ENCODE measurements at regions not wholly inside any gene's neighbourhood (a gene's known extent, or its start where the extent isn't known, plus 50 kb on each side); places are given as distances from the start of the nearest gene placed in this dataset.

GRCh38 chr21:17406202-17406601 is 106.6 kb upstream of the CXADR start:
- H3K27me3 Mint-ChIP-seq (ENCODE audit: insufficient read depth, low read depth, poor library complexity): no peaks in the 10 kb centered on the region
- no peak overlapping the region for H3K4me3 ChIP-seq
- 0 out of 2 replicates have a peak, but pooled peaks cover 2% of the 10 kb centered on the region for H3K4me1 ChIP-seq (ENCODE audit: insufficient read depth)
- H3F3A ChIP-seq (replicated peaks; ENCODE audit: low read depth): no peaks in the 10 kb centered on the region
- no peak overlapping the region for H3K27ac Mint-ChIP-seq
- peaks cover 9% of the 10 kb centered on the region; the same call in 2 of the 3 replicates for H3K9me3 Mint-ChIP-seq
- no peaks in the 10 kb centered on the region for H3K79me2 ChIP-seq (replicated peaks; ENCODE audit: insufficient read depth)
- H3K36me3 Mint-ChIP-seq (ENCODE audit: low read depth): no peaks in the 10 kb centered on the region; the same call in 2 of the 3 replicates
- no peak overlapping the region for H3K4me2 ChIP-seq
- ATAC-seq: no peak
- no peaks in the 10 kb centered on the region for H4K20me1 ChIP-seq (replicated peaks; ENCODE audit: insufficient read depth)
- H3K27me3 ChIP-seq (ENCODE audit: insufficient read depth): no peaks in the 10 kb centered on the region
- TF ChIP-seq POLR2AphosphoS5 (IDR thresholded peaks at IDR 0.05; ENCODE audit: low read depth): no peak
- no peak for TF ChIP-seq STAT1 (IDR thresholded peaks at IDR 0.05; ENCODE audit: unreplicated experiment)
- TF ChIP-seq ETS1 (IDR thresholded peaks at IDR 0.05): no peak
- TF ChIP-seq EZH2 (IDR thresholded peaks at IDR 0.05; ENCODE audit: low read depth, unreplicated experiment): no peak
- no peak for TF ChIP-seq JUNB (IDR thresholded peaks at IDR 0.05; ENCODE audit: unreplicated experiment)
- no peak for TF ChIP-seq EZH2phosphoT487 (IDR thresholded peaks at IDR 0.05; ENCODE audit: unreplicated experiment)
- TF ChIP-seq, protein P1, sequence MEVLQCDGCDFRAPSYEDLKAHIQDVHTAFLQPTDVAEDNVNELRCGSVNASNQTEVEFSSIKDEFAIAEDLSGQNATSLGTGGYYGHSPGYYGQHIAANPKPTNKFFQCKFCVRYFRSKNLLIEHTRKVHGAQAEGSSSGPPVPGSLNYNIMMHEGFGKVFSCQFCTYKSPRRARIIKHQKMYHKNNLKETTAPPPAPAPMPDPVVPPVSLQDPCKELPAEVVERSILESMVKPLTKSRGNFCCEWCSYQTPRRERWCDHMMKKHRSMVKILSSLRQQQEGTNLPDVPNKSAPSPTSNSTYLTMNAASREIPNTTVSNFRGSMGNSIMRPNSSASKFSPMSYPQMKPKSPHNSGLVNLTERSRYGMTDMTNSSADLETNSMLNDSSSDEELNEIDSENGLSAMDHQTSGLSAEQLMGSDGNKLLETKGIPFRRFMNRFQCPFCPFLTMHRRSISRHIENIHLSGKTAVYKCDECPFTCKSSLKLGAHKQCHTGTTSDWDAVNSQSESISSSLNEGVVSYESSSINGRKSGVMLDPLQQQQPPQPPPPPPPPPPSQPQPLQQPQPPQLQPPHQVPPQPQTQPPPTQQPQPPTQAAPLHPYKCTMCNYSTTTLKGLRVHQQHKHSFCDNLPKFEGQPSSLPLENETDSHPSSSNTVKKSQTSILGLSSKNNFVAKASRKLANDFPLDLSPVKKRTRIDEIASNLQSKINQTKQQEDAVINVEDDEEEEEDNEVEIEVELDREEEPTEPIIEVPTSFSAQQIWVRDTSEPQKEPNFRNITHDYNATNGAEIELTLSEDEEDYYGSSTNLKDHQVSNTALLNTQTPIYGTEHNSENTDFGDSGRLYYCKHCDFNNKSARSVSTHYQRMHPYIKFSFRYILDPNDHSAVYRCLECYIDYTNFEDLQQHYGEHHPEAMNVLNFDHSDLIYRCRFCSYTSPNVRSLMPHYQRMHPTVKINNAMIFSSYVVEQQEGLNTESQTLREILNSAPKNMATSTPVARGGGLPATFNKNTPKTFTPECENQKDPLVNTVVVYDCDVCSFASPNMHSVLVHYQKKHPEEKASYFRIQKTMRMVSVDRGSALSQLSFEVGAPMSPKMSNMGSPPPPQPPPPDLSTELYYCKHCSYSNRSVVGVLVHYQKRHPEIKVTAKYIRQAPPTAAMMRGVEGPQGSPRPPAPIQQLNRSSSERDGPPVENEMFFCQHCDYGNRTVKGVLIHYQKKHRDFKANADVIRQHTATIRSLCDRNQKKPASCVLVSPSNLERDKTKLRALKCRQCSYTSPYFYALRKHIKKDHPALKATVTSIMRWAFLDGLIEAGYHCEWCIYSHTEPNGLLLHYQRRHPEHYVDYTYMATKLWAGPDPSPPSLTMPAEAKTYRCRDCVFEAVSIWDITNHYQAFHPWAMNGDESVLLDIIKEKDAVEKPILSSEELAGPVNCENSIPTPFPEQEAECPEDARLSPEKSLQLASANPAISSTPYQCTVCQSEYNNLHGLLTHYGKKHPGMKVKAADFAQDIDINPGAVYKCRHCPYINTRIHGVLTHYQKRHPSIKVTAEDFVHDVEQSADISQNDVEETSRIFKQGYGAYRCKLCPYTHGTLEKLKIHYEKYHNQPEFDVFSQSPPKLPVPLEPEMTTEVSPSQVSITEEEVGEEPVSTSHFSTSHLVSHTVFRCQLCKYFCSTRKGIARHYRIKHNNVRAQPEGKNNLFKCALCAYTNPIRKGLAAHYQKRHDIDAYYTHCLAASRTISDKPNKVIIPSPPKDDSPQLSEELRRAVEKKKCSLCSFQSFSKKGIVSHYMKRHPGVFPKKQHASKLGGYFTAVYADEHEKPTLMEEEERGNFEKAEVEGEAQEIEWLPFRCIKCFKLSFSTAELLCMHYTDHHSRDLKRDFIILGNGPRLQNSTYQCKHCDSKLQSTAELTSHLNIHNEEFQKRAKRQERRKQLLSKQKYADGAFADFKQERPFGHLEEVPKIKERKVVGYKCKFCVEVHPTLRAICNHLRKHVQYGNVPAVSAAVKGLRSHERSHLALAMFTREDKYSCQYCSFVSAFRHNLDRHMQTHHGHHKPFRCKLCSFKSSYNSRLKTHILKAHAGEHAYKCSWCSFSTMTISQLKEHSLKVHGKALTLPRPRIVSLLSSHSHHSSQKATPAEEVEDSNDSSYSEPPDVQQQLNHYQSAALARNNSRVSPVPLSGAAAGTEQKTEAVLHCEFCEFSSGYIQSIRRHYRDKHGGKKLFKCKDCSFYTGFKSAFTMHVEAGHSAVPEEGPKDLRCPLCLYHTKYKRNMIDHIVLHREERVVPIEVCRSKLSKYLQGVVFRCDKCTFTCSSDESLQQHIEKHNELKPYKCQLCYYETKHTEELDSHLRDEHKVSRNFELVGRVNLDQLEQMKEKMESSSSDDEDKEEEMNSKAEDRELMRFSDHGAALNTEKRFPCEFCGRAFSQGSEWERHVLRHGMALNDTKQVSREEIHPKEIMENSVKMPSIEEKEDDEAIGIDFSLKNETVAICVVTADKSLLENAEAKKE (CRISPR knock-in tag; IDR thresholded peaks at IDR 0.05): no peak
- TF ChIP-seq CREB1 (CRISPR knock-in tag; IDR thresholded peaks at IDR 0.05; ENCODE audit: low read depth): no peak
- no peak for TF ChIP-seq ZNF114 (CRISPR knock-in tag; IDR thresholded peaks at IDR 0.05)
- TF ChIP-seq, protein P2, sequence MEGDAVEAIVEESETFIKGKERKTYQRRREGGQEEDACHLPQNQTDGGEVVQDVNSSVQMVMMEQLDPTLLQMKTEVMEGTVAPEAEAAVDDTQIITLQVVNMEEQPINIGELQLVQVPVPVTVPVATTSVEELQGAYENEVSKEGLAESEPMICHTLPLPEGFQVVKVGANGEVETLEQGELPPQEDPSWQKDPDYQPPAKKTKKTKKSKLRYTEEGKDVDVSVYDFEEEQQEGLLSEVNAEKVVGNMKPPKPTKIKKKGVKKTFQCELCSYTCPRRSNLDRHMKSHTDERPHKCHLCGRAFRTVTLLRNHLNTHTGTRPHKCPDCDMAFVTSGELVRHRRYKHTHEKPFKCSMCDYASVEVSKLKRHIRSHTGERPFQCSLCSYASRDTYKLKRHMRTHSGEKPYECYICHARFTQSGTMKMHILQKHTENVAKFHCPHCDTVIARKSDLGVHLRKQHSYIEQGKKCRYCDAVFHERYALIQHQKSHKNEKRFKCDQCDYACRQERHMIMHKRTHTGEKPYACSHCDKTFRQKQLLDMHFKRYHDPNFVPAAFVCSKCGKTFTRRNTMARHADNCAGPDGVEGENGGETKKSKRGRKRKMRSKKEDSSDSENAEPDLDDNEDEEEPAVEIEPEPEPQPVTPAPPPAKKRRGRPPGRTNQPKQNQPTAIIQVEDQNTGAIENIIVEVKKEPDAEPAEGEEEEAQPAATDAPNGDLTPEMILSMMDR (conservative IDR thresholded peaks at IDR 0.05; ENCODE audit: low read depth in 2 of 2): no peak
- TF ChIP-seq ZNF331 (CRISPR knock-in tag; IDR thresholded peaks at IDR 0.05; ENCODE audit: low read depth): no peak
- no peak for TF ChIP-seq NANOG (IDR thresholded peaks at IDR 0.05; ENCODE audit: borderline replicate concordance)
- TF ChIP-seq REST (IDR thresholded peaks at IDR 0.05; ENCODE audit: unreplicated experiment): no peak
- H3K4me1 Mint-ChIP-seq: peaks cover 4% of the 10 kb centered on the region; the same call in 2 of the 3 replicates
- H2AFZ ChIP-seq: no peak overlapping the region
- H3K9me2 ChIP-seq (ENCODE audit: insufficient read depth): no peaks in the 10 kb centered on the region; the same call in 1 of the 2 replicates
- no peak overlapping the region for H3K27ac ChIP-seq (ENCODE audit: low read depth)
- DNase-seq (ENCODE audit: low spot score): no peak
- no peaks in the 10 kb centered on the region for H3K36me3 ChIP-seq (ENCODE audit: insufficient read depth)
- H3K4me3 Mint-ChIP-seq: no peak overlapping the region

Measured in GM23338 (cell line).